ENCODE measurements at regions not wholly inside any gene's neighbourhood (a gene's known extent, or its start where the extent isn't known, plus 50 kb on each side); places are given as distances from the start of the nearest gene placed in this dataset.

DNA sequence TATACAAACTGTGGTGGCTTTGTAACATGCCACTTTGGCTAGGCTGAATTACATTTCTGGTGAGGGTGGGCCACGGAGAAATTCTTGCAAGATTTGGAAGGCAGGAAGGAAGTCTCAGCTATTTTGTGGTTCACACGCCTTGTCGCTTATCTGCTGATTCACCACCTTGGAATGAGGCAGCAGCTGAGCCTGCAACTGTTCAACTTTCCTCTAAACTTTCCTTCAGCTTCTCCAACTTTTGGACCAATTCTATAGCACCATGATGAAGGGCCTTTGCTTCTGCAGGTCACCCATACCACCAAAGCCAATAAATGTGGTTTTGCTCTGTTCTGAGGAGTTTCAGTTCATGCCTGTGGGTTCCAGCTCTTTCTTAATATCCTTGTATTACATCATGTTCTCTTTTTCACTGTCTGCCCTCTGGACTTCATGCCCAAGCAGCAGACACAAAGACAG, 337.6 kb upstream of the SNX7 start:
- no peak for TF ChIP-seq EP300 (conservative IDR thresholded peaks at IDR 0.05; ENCODE audit: poor library complexity, severe bottlenecking)
- TF ChIP-seq, protein P1, sequence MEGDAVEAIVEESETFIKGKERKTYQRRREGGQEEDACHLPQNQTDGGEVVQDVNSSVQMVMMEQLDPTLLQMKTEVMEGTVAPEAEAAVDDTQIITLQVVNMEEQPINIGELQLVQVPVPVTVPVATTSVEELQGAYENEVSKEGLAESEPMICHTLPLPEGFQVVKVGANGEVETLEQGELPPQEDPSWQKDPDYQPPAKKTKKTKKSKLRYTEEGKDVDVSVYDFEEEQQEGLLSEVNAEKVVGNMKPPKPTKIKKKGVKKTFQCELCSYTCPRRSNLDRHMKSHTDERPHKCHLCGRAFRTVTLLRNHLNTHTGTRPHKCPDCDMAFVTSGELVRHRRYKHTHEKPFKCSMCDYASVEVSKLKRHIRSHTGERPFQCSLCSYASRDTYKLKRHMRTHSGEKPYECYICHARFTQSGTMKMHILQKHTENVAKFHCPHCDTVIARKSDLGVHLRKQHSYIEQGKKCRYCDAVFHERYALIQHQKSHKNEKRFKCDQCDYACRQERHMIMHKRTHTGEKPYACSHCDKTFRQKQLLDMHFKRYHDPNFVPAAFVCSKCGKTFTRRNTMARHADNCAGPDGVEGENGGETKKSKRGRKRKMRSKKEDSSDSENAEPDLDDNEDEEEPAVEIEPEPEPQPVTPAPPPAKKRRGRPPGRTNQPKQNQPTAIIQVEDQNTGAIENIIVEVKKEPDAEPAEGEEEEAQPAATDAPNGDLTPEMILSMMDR (IDR thresholded peaks at IDR 0.05; ENCODE audit: poor library complexity, severe bottlenecking), result no peak
- no peak for TF ChIP-seq POLR2AphosphoS5 (IDR thresholded peaks at IDR 0.05)
- TF ChIP-seq EZH2 (IDR thresholded peaks at IDR 0.05; ENCODE audit: borderline replicate concordance, insufficient read depth, low read length, poor library complexity, severe bottlenecking), result no peak
- TF ChIP-seq, protein P2, sequence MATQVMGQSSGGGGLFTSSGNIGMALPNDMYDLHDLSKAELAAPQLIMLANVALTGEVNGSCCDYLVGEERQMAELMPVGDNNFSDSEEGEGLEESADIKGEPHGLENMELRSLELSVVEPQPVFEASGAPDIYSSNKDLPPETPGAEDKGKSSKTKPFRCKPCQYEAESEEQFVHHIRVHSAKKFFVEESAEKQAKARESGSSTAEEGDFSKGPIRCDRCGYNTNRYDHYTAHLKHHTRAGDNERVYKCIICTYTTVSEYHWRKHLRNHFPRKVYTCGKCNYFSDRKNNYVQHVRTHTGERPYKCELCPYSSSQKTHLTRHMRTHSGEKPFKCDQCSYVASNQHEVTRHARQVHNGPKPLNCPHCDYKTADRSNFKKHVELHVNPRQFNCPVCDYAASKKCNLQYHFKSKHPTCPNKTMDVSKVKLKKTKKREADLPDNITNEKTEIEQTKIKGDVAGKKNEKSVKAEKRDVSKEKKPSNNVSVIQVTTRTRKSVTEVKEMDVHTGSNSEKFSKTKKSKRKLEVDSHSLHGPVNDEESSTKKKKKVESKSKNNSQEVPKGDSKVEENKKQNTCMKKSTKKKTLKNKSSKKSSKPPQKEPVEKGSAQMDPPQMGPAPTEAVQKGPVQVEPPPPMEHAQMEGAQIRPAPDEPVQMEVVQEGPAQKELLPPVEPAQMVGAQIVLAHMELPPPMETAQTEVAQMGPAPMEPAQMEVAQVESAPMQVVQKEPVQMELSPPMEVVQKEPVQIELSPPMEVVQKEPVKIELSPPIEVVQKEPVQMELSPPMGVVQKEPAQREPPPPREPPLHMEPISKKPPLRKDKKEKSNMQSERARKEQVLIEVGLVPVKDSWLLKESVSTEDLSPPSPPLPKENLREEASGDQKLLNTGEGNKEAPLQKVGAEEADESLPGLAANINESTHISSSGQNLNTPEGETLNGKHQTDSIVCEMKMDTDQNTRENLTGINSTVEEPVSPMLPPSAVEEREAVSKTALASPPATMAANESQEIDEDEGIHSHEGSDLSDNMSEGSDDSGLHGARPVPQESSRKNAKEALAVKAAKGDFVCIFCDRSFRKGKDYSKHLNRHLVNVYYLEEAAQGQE (IDR thresholded peaks at IDR 0.05; ENCODE audit: borderline replicate concordance), result no peak
- no peak for TF ChIP-seq SMC3 (conservative IDR thresholded peaks at IDR 0.05; ENCODE audit: poor library complexity)
- no peak for TF ChIP-seq MXI1 (conservative IDR thresholded peaks at IDR 0.05; ENCODE audit: poor library complexity, severe bottlenecking)
- TF ChIP-seq RAD21 (conservative IDR thresholded peaks at IDR 0.05), result no peak
